Loucy (cell line): ENCODE measurements at regions not wholly inside any gene's neighbourhood (a gene's known extent, or its start where the extent isn't known, plus 50 kb on each side); places are given as distances from the start of the nearest gene placed in this dataset.

Experiments
- EZH2phosphoT487 ChIP-seq: fragments of 200-600 bp; IDR thresholded peaks from 2 replicates; pipeline ENCODE4 v1.6.1; 2018; ENCODE audit warnings: antibody characterized with exemption, mild to moderate bottlenecking, moderate library complexity, borderline replicate concordance
- TF ChIP-seq, protein P1 (sequence below): fragments of 200-600 bp; sonication (generic); conservative IDR thresholded peaks from 2 replicates; pipeline ENCODE4 v1.5.1; 2014; ENCODE audit warnings: mild to moderate bottlenecking, antibody characterized with exemption, low read length

DNA sequence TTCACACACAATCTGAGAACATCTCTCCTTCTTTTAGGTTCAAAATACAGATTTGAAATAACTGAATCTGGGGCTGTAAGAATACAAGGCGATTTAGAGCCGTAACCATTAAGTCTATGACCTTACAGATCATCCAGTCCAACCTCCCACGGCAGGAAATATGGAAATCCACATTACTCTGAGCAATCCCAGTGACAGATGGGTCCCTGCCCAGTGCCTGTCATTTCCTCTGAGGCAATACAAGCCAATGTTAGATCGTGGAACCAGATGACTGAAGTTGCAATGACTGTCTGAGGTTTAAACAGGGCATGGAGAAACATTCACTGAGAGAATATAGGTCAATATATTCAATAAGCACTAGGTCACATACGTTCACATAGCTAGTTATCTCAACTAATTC is 77.4 kb upstream of the OR5AK2 start:
- TF ChIP-seq, protein P1, sequence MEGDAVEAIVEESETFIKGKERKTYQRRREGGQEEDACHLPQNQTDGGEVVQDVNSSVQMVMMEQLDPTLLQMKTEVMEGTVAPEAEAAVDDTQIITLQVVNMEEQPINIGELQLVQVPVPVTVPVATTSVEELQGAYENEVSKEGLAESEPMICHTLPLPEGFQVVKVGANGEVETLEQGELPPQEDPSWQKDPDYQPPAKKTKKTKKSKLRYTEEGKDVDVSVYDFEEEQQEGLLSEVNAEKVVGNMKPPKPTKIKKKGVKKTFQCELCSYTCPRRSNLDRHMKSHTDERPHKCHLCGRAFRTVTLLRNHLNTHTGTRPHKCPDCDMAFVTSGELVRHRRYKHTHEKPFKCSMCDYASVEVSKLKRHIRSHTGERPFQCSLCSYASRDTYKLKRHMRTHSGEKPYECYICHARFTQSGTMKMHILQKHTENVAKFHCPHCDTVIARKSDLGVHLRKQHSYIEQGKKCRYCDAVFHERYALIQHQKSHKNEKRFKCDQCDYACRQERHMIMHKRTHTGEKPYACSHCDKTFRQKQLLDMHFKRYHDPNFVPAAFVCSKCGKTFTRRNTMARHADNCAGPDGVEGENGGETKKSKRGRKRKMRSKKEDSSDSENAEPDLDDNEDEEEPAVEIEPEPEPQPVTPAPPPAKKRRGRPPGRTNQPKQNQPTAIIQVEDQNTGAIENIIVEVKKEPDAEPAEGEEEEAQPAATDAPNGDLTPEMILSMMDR = no peak
- TF ChIP-seq EZH2phosphoT487 = no peak
